HepG2 (cell line): ENCODE measurements at regions not wholly inside any gene's neighbourhood (a gene's known extent, or its start where the extent isn't known, plus 50 kb on each side); places are given as distances from the start of the nearest gene placed in this dataset.

Source experiments
- CTCF ChIP-seq: sonication (generic); formaldehyde crosslinking; IDR thresholded peaks from 2 replicates; pipeline ENCODE4 v1.5.0; 2020; ENCODE audit warnings: mild to moderate bottlenecking, missing genetic modification reagents, moderate library complexity
- HNF4G ChIP-seq, 2 experiments: sonication (generic) in 1 of 2; formaldehyde crosslinking in 1 of 2; IDR thresholded peaks; 2 replicates each; pipeline versions ENCODE4 v1.4.0 to v1.6.1; 2011 to 2020; ENCODE audit warnings: borderline replicate concordance in 2 of 2, low read depth in 2 of 2, mild to moderate bottlenecking in 2 of 2, low read length in 1 of 2, missing genetic modification reagents in 1 of 2, moderate library complexity in 1 of 2
- MAZ ChIP-seq, 2 experiments: sonication (generic) in 1 of 2; formaldehyde crosslinking in 1 of 2; IDR thresholded peaks; 2 replicates each; pipeline versions ENCODE4 v1.5.0 to v1.6.1; 2012 to 2020; ENCODE audit warnings: low read depth in 2 of 2, mild to moderate bottlenecking in 2 of 2, borderline replicate concordance in 1 of 2, improper control_type of control experiment in 1 of 2, low read length in 1 of 2, missing genetic modification reagents in 1 of 2, moderate library complexity in 1 of 2
- REST ChIP-seq, 2 experiments: IDR thresholded peaks; 2 replicates each; pipeline ENCODE4 v1.6.1; 2011 to 2012; ENCODE audit warnings: low read length in 2 of 2, borderline replicate concordance in 1 of 2, low read depth in 1 of 2, mild to moderate bottlenecking in 1 of 2, moderate library complexity in 1 of 2
- RFX5 ChIP-seq: IDR thresholded peaks from 2 replicates; pipeline ENCODE4 v1.6.1; 2011; ENCODE audit warnings: low read depth, low read length, improper control_type of control experiment
- TCF12 ChIP-seq, 2 experiments: fragments of 450-650 bp in 1 of 2; sonication (generic) in 1 of 2; formaldehyde crosslinking in 1 of 2; IDR thresholded peaks; 2 replicates each; pipeline versions ENCODE4 v1.6.1 to v1.8.0; 2017 to 2022; ENCODE audit warnings: antibody characterized with exemption in 1 of 2, mild to moderate bottlenecking in 1 of 2, missing genetic modification reagents in 1 of 2, moderate library complexity in 1 of 2

- TF ChIP-seq MAZ (IDR thresholded peaks at IDR 0.05; ENCODE audit: borderline replicate concordance, low read depth, low read length) (no peak), MAZ (CRISPR knock-in tag; IDR thresholded peaks at IDR 0.05; ENCODE audit: low read depth) (no peak), REST (IDR thresholded peaks at IDR 0.05; ENCODE audit: borderline replicate concordance in 1 of 2, low read depth in 1 of 2, low read length in 2 of 2) (no peak), HNF4G (IDR thresholded peaks at IDR 0.05; ENCODE audit: borderline replicate concordance, low read depth, low read length) (no peak), HNF4G (CRISPR knock-in tag; IDR thresholded peaks at IDR 0.05; ENCODE audit: borderline replicate concordance, low read depth) (no peak), CTCF (CRISPR knock-in tag) (no peak), RFX5 (no peak), TCF12 (IDR thresholded peaks at IDR 0.05) (no peak), TCF12 (CRISPR knock-in tag; IDR thresholded peaks at IDR 0.05) (no peak)
Observed at GRCh38 chr20:50421356-50422340, 88.5 kb upstream of the PTPN1 start.
